MCF 10A (cell line): ENCODE measurements at regions not wholly inside any gene's neighbourhood (a gene's known extent, or its start where the extent isn't known, plus 50 kb on each side); places are given as distances from the start of the nearest gene placed in this dataset.

ENCODE experiments used
- BruUV-seq: library from RNA; stranded (reverse); fragments of 400-500 nt; replicated peaks from 2 replicates; lab custom pipeline; 2021; lab: Mats Ljungman, UMichigan
- CTCF ChIA-PET: fragments of 300-600 bp; sonication (Branson Sonifier 250); formaldehyde crosslinking; extraction: SDS; loops from one replicate; lab custom pipeline; 2021; ENCODE audit warnings: antibody characterized with exemption, inconsistent platforms; lab: Yijun Ruan, JAX
- POLR2A ChIA-PET: fragments of 300-600, 350-650 bp; sonication (Branson Sonifier 250); formaldehyde crosslinking; extraction: SDS; loops from one replicate; lab custom pipeline; 2020; ENCODE audit warnings: antibody characterized with exemption, inconsistent platforms; lab: Yijun Ruan, JAX
- DNase-seq: peaks from one replicate; pipeline ENCODE4 v3.0.0-alpha.2; 2018; ENCODE audit not compliant: unreplicated experiment
- H3K27ac Mint-ChIP-seq: one replicate; pipeline ENCODE4 v1.8.0; 2022; ENCODE audit warnings: mild to moderate bottlenecking, low read depth, mixed read lengths; ENCODE audit not compliant: unreplicated experiment
- H3K27me3 Mint-ChIP-seq: one replicate; pipeline ENCODE4 v1.8.0; 2022; ENCODE audit warnings: mixed read lengths; ENCODE audit not compliant: insufficient read depth, unreplicated experiment
- H3K36me3 Mint-ChIP-seq: one replicate; pipeline ENCODE4 v1.8.0; 2022; ENCODE audit warnings: mild to moderate bottlenecking, moderate library complexity, mixed read lengths; ENCODE audit not compliant: insufficient read depth, unreplicated experiment
- H3K4me1 Mint-ChIP-seq: one replicate; pipeline ENCODE4 v1.8.0; 2022; ENCODE audit warnings: mixed read lengths; ENCODE audit not compliant: insufficient read depth, unreplicated experiment
- H3K4me3 Mint-ChIP-seq: one replicate; pipeline ENCODE4 v1.8.0; 2022; ENCODE audit warnings: mild to moderate bottlenecking, moderate library complexity, mixed read lengths; ENCODE audit not compliant: unreplicated experiment
- H3K9me3 Mint-ChIP-seq: one replicate; pipeline ENCODE4 v1.8.0; 2022; ENCODE audit warnings: mixed read lengths; ENCODE audit not compliant: unreplicated experiment
- CTCF ChIP-seq: fragments of 200-600 bp; IDR thresholded peaks from one replicate; pipeline ENCODE4 v1.8.0; 2022; ENCODE audit warnings: antibody characterized with exemption, mild to moderate bottlenecking; ENCODE audit not compliant: unreplicated experiment
- intact Hi-C: fragments of 100-400 bp; cut with micrococcal nuclease; formaldehyde crosslinking; loops from 2 replicates; pipeline ENCODE4 v1.14.1; 2022

GRCh38 chr17:55965051-55965450 lies 188.2 kb upstream of the ANKFN1 start:
- ChIA-PET CTCF (interaction anchor here (0.7 kb wide), 1 partner anchor 384 kb away, joined by 3 read pairs; no protein-coding TSS in a partner anchor), POLR2A (interaction anchor here (0.6 kb wide), 1 partner anchor 334 kb away, joined by 3 read pairs; no protein-coding TSS in a partner anchor)
- Mint-ChIP-seq H3K4me1 (peaks cover 12% of the 10 kb centered on the region), H3K27ac (no peak overlapping the region), H3K36me3 (no peaks in the 10 kb centered on the region), H3K9me3 (peaks cover 7% of the 10 kb centered on the region), H3K4me3 (no peak overlapping the region), H3K27me3 (no peaks in the 10 kb centered on the region)
- DNase-seq, result no peak
- no peak for TF ChIP-seq CTCF
- intact Hi-C loops, result no loop called here
- BruUV-seq, result no TSS peak

GRCh38 chr17:55969562-55970324 lies 183.5 kb upstream of the ANKFN1 start:
- ChIA-PET CTCF (interaction anchor here (1.1 kb wide), 1 partner anchor 349 kb away, joined by 6 read pairs; no protein-coding TSS in a partner anchor), POLR2A (no interaction called here)
- DNase-seq, result peak; percentile 53
- BruUV-seq, result no TSS peak
- no peak for TF ChIP-seq CTCF
- peaks cover 15% of the 10 kb centered on the region for H3K4me1 Mint-ChIP-seq
- intact Hi-C loops, result no loop called here
- peaks cover 7% of the 10 kb centered on the region for H3K9me3 Mint-ChIP-seq
- no peaks in the 10 kb centered on the region for H3K36me3 Mint-ChIP-seq
- H3K27ac Mint-ChIP-seq, result peak overlapping the region; percentile 43
- H3K4me3 Mint-ChIP-seq, result no peak overlapping the region
- H3K27me3 Mint-ChIP-seq, result no peaks in the 10 kb centered on the region

- BruUV-seq, result no TSS peak
- Mint-ChIP-seq H3K36me3 (no peaks in the 10 kb centered on the region), H3K27ac (no peak overlapping the region), H3K4me3 (no peak overlapping the region), H3K27me3 (no peaks in the 10 kb centered on the region), H3K4me1 (no peaks in the 10 kb centered on the region), H3K9me3 (no peaks in the 10 kb centered on the region)
- intact Hi-C loops, result no loop called here
- DNase-seq, result no peak
- ChIA-PET CTCF (interaction anchor here (1.0 kb wide), 1 partner anchor 148 kb away, joined by 3 read pairs; no protein-coding TSS in a partner anchor), POLR2A (no interaction called here)
- no peak for TF ChIP-seq CTCF
Observed at GRCh38 chr17:55978578-55978977, 174.7 kb upstream of the ANKFN1 start.

GRCh38 chr17:55983096-55983495 lies 170.2 kb upstream of the ANKFN1 start:
- Mint-ChIP-seq H3K27ac (no peak overlapping the region), H3K4me3 (no peak overlapping the region), H3K27me3 (no peaks in the 10 kb centered on the region), H3K36me3 (no peaks in the 10 kb centered on the region), H3K9me3 (peaks cover 9% of the 10 kb centered on the region), H3K4me1 (no peaks in the 10 kb centered on the region)
- DNase-seq, result no peak
- BruUV-seq, result no TSS peak
- intact Hi-C loops, result no loop called here
- TF ChIP-seq CTCF, result no peak
- POLR2A ChIA-PET, result no interaction called here
- CTCF ChIA-PET, result no interaction called here
